SK-N-SH (cell line): ENCODE measurements at regions not wholly inside any gene's neighbourhood (a gene's known extent, or its start where the extent isn't known, plus 50 kb on each side); places are given as distances from the start of the nearest gene placed in this dataset.

Source experiments
- GABPA ChIP-seq: IDR thresholded peaks from 2 replicates; pipeline ENCODE4 v1.4.0; 2012; ENCODE audit warnings: low read depth, mild to moderate bottlenecking
- POLR2AphosphoS5 ChIP-seq: IDR thresholded peaks from 2 replicates; pipeline ENCODE4 v1.6.1; 2012; ENCODE audit warnings: low read depth, low read length
- RCOR1 ChIP-seq: fragments of 150-350 bp; IDR thresholded peaks from 2 replicates; pipeline ENCODE4 v1.6.1; 2017; ENCODE audit warnings: antibody characterized with exemption, low read length
- RXRA ChIP-seq: IDR thresholded peaks from 2 replicates; pipeline ENCODE4 v1.4.0; 2012; ENCODE audit warnings: low read depth, mild to moderate bottlenecking, borderline replicate concordance
- TAF1 ChIP-seq: IDR thresholded peaks from 2 replicates; pipeline ENCODE4 v1.6.1; 2012; ENCODE audit warnings: low read depth, mild to moderate bottlenecking, low read length, moderate library complexity, borderline replicate concordance
- TEAD4 ChIP-seq: IDR thresholded peaks from 2 replicates; pipeline ENCODE4 v1.4.0; 2012; ENCODE audit warnings: mild to moderate bottlenecking, borderline replicate concordance; ENCODE audit not compliant: insufficient read depth
- TF ChIP-seq, protein P1 (sequence below): fragments of 200-600 bp; sonication (generic); IDR thresholded peaks from 2 replicates; pipeline ENCODE4 v1.6.1; 2017; ENCODE audit warnings: antibody characterized with exemption, mild to moderate bottlenecking, moderate library complexity
- TF ChIP-seq, protein P2 (sequence below): IDR thresholded peaks from 2 replicates; pipeline ENCODE4 v1.4.0; 2012; ENCODE audit warnings: low read depth

DNA sequence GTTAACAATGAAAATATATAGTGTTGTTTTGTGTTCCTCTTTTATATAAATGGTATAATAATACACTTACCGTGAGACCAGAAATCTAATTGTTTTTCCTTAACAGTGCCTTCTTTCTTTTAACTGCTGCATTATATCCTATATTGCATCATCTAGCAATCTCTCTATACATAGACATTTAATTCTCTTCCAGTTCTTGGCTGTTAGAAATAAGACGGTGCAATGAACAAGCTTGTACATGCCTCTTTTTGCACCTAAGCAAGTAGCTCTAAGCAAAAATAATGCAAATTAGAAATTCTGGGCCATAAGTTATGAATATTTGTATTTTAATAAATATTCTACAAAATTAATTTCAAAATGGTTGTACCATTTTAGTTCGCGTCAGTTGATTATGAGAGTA is 55.9 kb upstream of the AHR start:
- TF ChIP-seq, protein P1, sequence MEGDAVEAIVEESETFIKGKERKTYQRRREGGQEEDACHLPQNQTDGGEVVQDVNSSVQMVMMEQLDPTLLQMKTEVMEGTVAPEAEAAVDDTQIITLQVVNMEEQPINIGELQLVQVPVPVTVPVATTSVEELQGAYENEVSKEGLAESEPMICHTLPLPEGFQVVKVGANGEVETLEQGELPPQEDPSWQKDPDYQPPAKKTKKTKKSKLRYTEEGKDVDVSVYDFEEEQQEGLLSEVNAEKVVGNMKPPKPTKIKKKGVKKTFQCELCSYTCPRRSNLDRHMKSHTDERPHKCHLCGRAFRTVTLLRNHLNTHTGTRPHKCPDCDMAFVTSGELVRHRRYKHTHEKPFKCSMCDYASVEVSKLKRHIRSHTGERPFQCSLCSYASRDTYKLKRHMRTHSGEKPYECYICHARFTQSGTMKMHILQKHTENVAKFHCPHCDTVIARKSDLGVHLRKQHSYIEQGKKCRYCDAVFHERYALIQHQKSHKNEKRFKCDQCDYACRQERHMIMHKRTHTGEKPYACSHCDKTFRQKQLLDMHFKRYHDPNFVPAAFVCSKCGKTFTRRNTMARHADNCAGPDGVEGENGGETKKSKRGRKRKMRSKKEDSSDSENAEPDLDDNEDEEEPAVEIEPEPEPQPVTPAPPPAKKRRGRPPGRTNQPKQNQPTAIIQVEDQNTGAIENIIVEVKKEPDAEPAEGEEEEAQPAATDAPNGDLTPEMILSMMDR: no peak
- no peak for TF ChIP-seq POLR2AphosphoS5
- no peak for TF ChIP-seq RCOR1
- TF ChIP-seq, protein P2, sequence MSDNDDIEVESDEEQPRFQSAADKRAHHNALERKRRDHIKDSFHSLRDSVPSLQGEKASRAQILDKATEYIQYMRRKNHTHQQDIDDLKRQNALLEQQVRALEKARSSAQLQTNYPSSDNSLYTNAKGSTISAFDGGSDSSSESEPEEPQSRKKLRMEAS: no peak
- TF ChIP-seq TAF1: no peak
- TF ChIP-seq RXRA: no peak
- no peak for TF ChIP-seq TEAD4
- no peak for TF ChIP-seq GABPA
